SK-N-SH treated with all-trans-retinoic acid at 6 μM for 48 hours (cell line): ENCODE measurements at regions not wholly inside any gene's neighbourhood (a gene's known extent, or its start where the extent isn't known, plus 50 kb on each side); places are given as distances from the start of the nearest gene placed in this dataset.
A peak's percentile ranks its signal among the peaks of the same experiment; 100 is the strongest.

Source experiments
- ATAC-seq: fragments of 200-7000 bp; cut with Tn5 transposase; 3 replicates; pipeline ENCODE4 v1.9.1; 2020; ENCODE audit warnings: mild to moderate bottlenecking, moderate library complexity
- ARNTL ChIP-seq: fragments of 450-650 bp; formaldehyde crosslinking; IDR thresholded peaks from 2 replicates; pipeline ENCODE4 v1.5.0; 2020; ENCODE audit warnings: low read depth, mild to moderate bottlenecking, moderate library complexity, borderline replicate concordance
- BACH2 ChIP-seq: fragments of 250-450 bp; sonication (Bioruptor Pico); IDR thresholded peaks from 2 replicates; pipeline ENCODE4 v1.9.0; 2021; ENCODE audit warnings: mild to moderate bottlenecking, borderline replicate concordance
- CREB5 ChIP-seq: fragments of 250-450 bp; sonication (Bioruptor Pico); IDR thresholded peaks from 2 replicates; pipeline ENCODE4 v1.5.1; 2020; ENCODE audit warnings: low read depth, mild to moderate bottlenecking, moderate library complexity
- CSDC2 ChIP-seq: fragments of 250-450 bp; sonication (Bioruptor Pico); IDR thresholded peaks from 2 replicates; pipeline ENCODE4 v1.5.0; 2020; ENCODE audit warnings: mild to moderate bottlenecking, moderate library complexity
- CSRNP3 ChIP-seq: fragments of 250-450 bp; sonication (Bioruptor Pico); IDR thresholded peaks from 2 replicates; pipeline ENCODE4 v1.5.1; 2021; ENCODE audit warnings: mild to moderate bottlenecking, moderate library complexity
- ESRRG ChIP-seq: fragments of 250-450 bp; sonication (Bioruptor Pico); IDR thresholded peaks from 2 replicates; pipeline ENCODE4 v1.6.1; 2021; ENCODE audit warnings: mild to moderate bottlenecking
- GLIS3 ChIP-seq: fragments of 250-450 bp; sonication (Bioruptor Pico); IDR thresholded peaks from 2 replicates; pipeline ENCODE4 v1.5.0; 2020; ENCODE audit warnings: mild to moderate bottlenecking, moderate library complexity
- ISL1 ChIP-seq: fragments of 250-450 bp; sonication (Bioruptor Pico); IDR thresholded peaks from 2 replicates; pipeline ENCODE4 v2.1.2; 2022; ENCODE audit warnings: mild to moderate bottlenecking, moderate library complexity
- OSR1 ChIP-seq: fragments of 250-450 bp; sonication (Bioruptor Pico); IDR thresholded peaks from 2 replicates; pipeline ENCODE4 v1.8.0; 2022; ENCODE audit warnings: moderate library complexity, mild to moderate bottlenecking, inconsistent platforms
- POU6F1 ChIP-seq: fragments of 250-450 bp; sonication (Bioruptor Pico); IDR thresholded peaks from 2 replicates; pipeline ENCODE4 v1.8.0; 2021; ENCODE audit warnings: low read depth, mild to moderate bottlenecking, moderate library complexity, borderline replicate concordance
- PPARA ChIP-seq: fragments of 250-450 bp; sonication (Bioruptor Pico); IDR thresholded peaks from 2 replicates; pipeline ENCODE4 v1.5.0; 2020; ENCODE audit warnings: mild to moderate bottlenecking, borderline replicate concordance
- RARB ChIP-seq: fragments of 250-450 bp; sonication (Bioruptor Pico); IDR thresholded peaks from 2 replicates; pipeline ENCODE4 v1.8.0; 2021; ENCODE audit warnings: mild to moderate bottlenecking, moderate library complexity
- SNAI2 ChIP-seq: fragments of 250-450 bp; sonication (Bioruptor Pico); IDR thresholded peaks from 2 replicates; pipeline ENCODE4 v1.5.0; 2020; ENCODE audit warnings: mild to moderate bottlenecking, moderate library complexity
- TCF4 ChIP-seq: fragments of 250-450 bp; sonication (Bioruptor Pico); IDR thresholded peaks from 2 replicates; pipeline ENCODE4 v1.8.0; 2021; ENCODE audit warnings: mild to moderate bottlenecking, moderate library complexity, borderline replicate concordance
- TOX ChIP-seq: fragments of 250-450 bp; sonication (Bioruptor Pico); IDR thresholded peaks from 2 replicates; pipeline ENCODE4 v1.8.0; 2021; ENCODE audit warnings: mild to moderate bottlenecking, moderate library complexity, borderline replicate concordance
- ZC3H10 ChIP-seq: fragments of 250-450 bp; sonication (Bioruptor Pico); IDR thresholded peaks from 2 replicates; pipeline ENCODE4 v1.5.1; 2021; ENCODE audit warnings: mild to moderate bottlenecking, moderate library complexity
- ZFP3 ChIP-seq: fragments of 250-450 bp; sonication (Bioruptor Pico); IDR thresholded peaks from 2 replicates; pipeline ENCODE4 v1.5.0; 2020; ENCODE audit warnings: mild to moderate bottlenecking, moderate library complexity
- ZFP30 ChIP-seq: fragments of 450-650 bp; formaldehyde crosslinking; IDR thresholded peaks from 2 replicates; pipeline ENCODE4 v1.5.0; 2022; ENCODE audit warnings: mild to moderate bottlenecking, moderate library complexity
- ZNF565 ChIP-seq: fragments of 450-650 bp; formaldehyde crosslinking; conservative IDR thresholded peaks from 2 replicates; pipeline ENCODE4 v1.5.0; 2020; ENCODE audit warnings: low read depth, mild to moderate bottlenecking, moderate library complexity
- ZNF70 ChIP-seq: fragments of 450-650 bp; formaldehyde crosslinking; IDR thresholded peaks from 2 replicates; pipeline ENCODE4 v1.5.0; 2020; ENCODE audit warnings: mild to moderate bottlenecking, moderate library complexity
- ZNF8 ChIP-seq: fragments of 450-650 bp; formaldehyde crosslinking; IDR thresholded peaks from 2 replicates; pipeline ENCODE4 v1.5.0; 2020; ENCODE audit warnings: mild to moderate bottlenecking, moderate library complexity
- TF ChIP-seq, protein P1 (sequence below): fragments of 250-450 bp; sonication (Bioruptor Pico); IDR thresholded peaks from 2 replicates; pipeline ENCODE4 v1.5.0; 2020; ENCODE audit warnings: mild to moderate bottlenecking, moderate library complexity

GRCh38 chr7:17682586-17682985 is 257.7 kb downstream of the SNX13 start:
- TF ChIP-seq OSR1 (no peak), GLIS3 (CRISPR knock-in tag) (no peak)
- no peak for ATAC-seq

DNA sequence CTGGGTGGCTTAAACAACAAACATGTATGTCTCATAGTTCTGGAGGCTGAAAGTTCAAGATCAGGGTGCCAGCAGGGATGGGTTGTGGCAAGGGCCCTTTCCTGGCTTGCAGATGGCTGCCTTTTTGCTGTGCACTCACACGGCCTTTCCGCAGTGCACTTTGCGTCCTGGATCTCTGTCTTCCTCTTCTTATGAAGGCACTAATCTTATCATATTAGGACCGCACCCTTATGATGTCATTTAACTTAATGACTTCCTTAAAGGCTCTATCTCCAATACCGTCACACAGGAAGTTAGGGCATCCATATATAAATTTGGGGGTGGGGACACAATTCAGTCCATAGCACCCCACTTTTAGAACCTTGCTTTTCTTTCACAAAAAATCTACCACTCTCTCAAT is 255.2 kb downstream of the SNX13 start:
- no peak for TF ChIP-seq GLIS3 (CRISPR knock-in tag)
- TF ChIP-seq TOX (CRISPR knock-in tag): no peak
- TF ChIP-seq CSDC2: no peak
- no peak for TF ChIP-seq RARB (CRISPR knock-in tag)
- TF ChIP-seq SNAI2 (CRISPR knock-in tag): no peak
- TF ChIP-seq ARNTL: no peak
- no peak for TF ChIP-seq ZFP3 (CRISPR knock-in tag)
- no peak for TF ChIP-seq ISL1 (CRISPR knock-in tag)
- no peak for TF ChIP-seq ZC3H10 (CRISPR knock-in tag)
- no peak for TF ChIP-seq ZNF70
- no peak for TF ChIP-seq ZFP30 (CRISPR knock-in tag)
- TF ChIP-seq, protein P1, sequence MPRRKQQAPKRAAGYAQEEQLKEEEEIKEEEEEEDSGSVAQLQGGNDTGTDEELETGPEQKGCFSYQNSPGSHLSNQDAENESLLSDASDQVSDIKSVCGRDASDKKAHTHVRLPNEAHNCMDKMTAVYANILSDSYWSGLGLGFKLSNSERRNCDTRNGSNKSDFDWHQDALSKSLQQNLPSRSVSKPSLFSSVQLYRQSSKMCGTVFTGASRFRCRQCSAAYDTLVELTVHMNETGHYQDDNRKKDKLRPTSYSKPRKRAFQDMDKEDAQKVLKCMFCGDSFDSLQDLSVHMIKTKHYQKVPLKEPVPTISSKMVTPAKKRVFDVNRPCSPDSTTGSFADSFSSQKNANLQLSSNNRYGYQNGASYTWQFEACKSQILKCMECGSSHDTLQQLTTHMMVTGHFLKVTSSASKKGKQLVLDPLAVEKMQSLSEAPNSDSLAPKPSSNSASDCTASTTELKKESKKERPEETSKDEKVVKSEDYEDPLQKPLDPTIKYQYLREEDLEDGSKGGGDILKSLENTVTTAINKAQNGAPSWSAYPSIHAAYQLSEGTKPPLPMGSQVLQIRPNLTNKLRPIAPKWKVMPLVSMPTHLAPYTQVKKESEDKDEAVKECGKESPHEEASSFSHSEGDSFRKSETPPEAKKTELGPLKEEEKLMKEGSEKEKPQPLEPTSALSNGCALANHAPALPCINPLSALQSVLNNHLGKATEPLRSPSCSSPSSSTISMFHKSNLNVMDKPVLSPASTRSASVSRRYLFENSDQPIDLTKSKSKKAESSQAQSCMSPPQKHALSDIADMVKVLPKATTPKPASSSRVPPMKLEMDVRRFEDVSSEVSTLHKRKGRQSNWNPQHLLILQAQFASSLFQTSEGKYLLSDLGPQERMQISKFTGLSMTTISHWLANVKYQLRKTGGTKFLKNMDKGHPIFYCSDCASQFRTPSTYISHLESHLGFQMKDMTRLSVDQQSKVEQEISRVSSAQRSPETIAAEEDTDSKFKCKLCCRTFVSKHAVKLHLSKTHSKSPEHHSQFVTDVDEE (CRISPR knock-in tag): no peak
- TF ChIP-seq ZNF565: no peak
- TF ChIP-seq ESRRG (CRISPR knock-in tag): no peak
- TF ChIP-seq BACH2: no peak
- TF ChIP-seq ZNF8: no peak
- no peak for TF ChIP-seq CREB5 (CRISPR knock-in tag)
- no peak for TF ChIP-seq POU6F1 (CRISPR knock-in tag)
- no peak for ATAC-seq

- no peak for ATAC-seq
- TF ChIP-seq ISL1 (CRISPR knock-in tag) (no peak), CSDC2 (no peak), POU6F1 (CRISPR knock-in tag) (no peak), ESRRG (CRISPR knock-in tag) (no peak), PPARA (no peak), SNAI2 (CRISPR knock-in tag) (no peak), GLIS3 (CRISPR knock-in tag) (no peak)
- TF ChIP-seq, all 23 proteins: peak for 0
Measured at GRCh38 chr7:17687361-17687760, 252.9 kb downstream of the SNX13 start.

DNA sequence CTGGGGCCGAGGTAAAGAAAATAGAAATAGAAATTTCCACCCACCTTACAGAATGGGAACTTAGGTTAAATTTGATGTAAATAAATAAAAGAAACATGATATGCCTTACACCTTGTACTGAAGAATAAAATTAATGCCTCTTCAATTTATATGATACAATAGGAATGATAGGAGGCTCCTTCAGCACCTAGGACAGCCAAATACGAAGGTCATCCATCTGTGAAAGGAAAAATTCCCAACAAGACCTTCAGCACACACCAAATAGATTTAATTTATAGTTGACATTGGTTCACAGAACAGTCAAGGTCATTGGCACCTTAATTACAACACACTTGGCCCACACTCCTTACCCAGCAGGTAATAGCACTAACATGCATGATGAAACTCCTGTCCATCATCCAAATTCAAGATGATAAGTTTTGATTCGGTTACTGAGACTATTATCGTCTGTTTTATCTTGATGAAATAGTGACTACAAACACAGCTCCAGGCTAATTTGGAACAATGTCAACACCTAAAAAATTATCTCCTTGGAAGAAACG is 250.9 kb downstream of the SNX13 start:
- TF ChIP-seq ZFP30 (CRISPR knock-in tag) (no peak), ESRRG (CRISPR knock-in tag) (no peak), ISL1 (CRISPR knock-in tag) (no peak), OSR1 (no peak), CSDC2 (no peak), ZFP3 (CRISPR knock-in tag) (no peak), ZC3H10 (CRISPR knock-in tag) (no peak)
- TF ChIP-seq, all 23 proteins: peak for 0
- no peak for ATAC-seq

DNA sequence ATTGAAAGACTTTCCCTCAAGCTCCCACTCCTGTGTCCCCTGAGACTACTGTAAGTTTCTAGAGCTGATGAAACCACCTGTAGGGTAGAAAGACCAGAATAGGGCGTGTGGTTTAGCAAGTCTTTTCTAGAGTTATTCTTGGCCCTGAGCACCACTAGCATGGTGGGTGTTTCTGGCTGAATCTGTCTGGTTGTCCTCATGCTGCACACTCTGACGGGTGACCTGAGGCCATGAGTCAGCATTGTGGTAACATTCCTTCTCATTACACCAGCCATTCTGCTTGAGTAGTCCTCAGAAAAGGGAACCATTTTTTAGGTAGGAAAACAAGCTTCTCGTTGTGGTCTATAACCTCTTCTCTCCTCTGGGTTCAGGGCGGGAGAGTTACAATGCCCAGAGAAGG is 250.3 kb downstream of the SNX13 start:
- ATAC-seq: peak; percentile 39; the same call in 1 of the 3 replicates
- TF ChIP-seq TCF4 (CRISPR knock-in tag) (no peak), ISL1 (CRISPR knock-in tag) (no peak), RARB (CRISPR knock-in tag) (no peak), OSR1 (no peak), GLIS3 (CRISPR knock-in tag) (no peak), POU6F1 (CRISPR knock-in tag) (no peak), CSDC2 (no peak), CSRNP3 (CRISPR knock-in tag) (no peak), SNAI2 (CRISPR knock-in tag) (no peak)
